ENCODE measurements at regions not wholly inside any gene's neighbourhood (a gene's known extent, or its start where the extent isn't known, plus 50 kb on each side); places are given as distances from the start of the nearest gene placed in this dataset.

- DNase-seq = no peak
Measured at GRCh38 chrX:125012585-125012984, 307.1 kb upstream of the TEX13C start.

GRCh38 chrX:125029131-125029530 lies 290.5 kb upstream of the TEX13C start:
- no peak for DNase-seq

Measured in fibroblast of skin of right biceps (primary cell).